ENCODE measurements at regions not wholly inside any gene's neighbourhood (a gene's known extent, or its start where the extent isn't known, plus 50 kb on each side); places are given as distances from the start of the nearest gene placed in this dataset.

- intact Hi-C loops (cut with micrococcal nuclease), result no loop called here
- ATAC-seq (no peak), DNase-seq (no peak)
These were observed 205.4 kb downstream of the ARHGAP12 start for GRCh38 chr10:31723106-31723750.

GRCh38 chr10:31721096-31721495 lies 207.5 kb downstream of the ARHGAP12 start:
- DNase-seq (no peak), ATAC-seq (no peak)
- intact Hi-C loops (cut with micrococcal nuclease), result no loop called here

- DNase-seq, result no peak
- intact Hi-C loops (cut with micrococcal nuclease), result no loop called here
- ATAC-seq, result no peak
These were observed 208.1 kb downstream of the ARHGAP12 start for GRCh38 chr10:31720546-31720945.

GRCh38 chr10:31709476-31709875 lies 219.2 kb downstream of the ARHGAP12 start:
- ATAC-seq, result no peak
- intact Hi-C loops (cut with micrococcal nuclease), result no loop called here

GRCh38 chr10:31709028-31709427 lies 219.6 kb downstream of the ARHGAP12 start:
- intact Hi-C loops (cut with micrococcal nuclease), result no loop called here
- ATAC-seq, result no peak

More at GRCh38 chr10:31709476-31709875, 219.2 kb downstream of the ARHGAP12 start:
- no peak for DNase-seq

GRCh38 chr10:31708474-31708873 lies 220.2 kb downstream of the ARHGAP12 start:
- peak; percentile 55 for ATAC-seq
- intact Hi-C loops (cut with micrococcal nuclease), result no loop called here
- DNase-seq, result peak; percentile 43

More at GRCh38 chr10:31709028-31709427, 219.6 kb downstream of the ARHGAP12 start:
- no peak for DNase-seq

GRCh38 chr10:31708046-31708445 lies 220.6 kb downstream of the ARHGAP12 start:
- DNase-seq, result no peak
- intact Hi-C loops (cut with micrococcal nuclease), result no loop called here
- peak; percentile 53 for ATAC-seq

- DNase-seq (peak; percentile 80), ATAC-seq (peak; percentile 86)
- intact Hi-C loops (cut with micrococcal nuclease), result no loop called here
These were observed 221.3 kb downstream of the ARHGAP12 start for GRCh38 chr10:31707093-31708039.

GRCh38 chr10:31706464-31707092 lies 222.1 kb downstream of the ARHGAP12 start:
- DNase-seq, result no peak
- intact Hi-C loops (cut with micrococcal nuclease), result no loop called here
- ATAC-seq, result no peak

GRCh38 chr10:31705136-31705535 lies 223.5 kb downstream of the ARHGAP12 start:
- intact Hi-C loops (cut with micrococcal nuclease), result no loop called here
- ATAC-seq (no peak), DNase-seq (no peak)

GRCh38 chr10:31704195-31704594 lies 224.4 kb downstream of the ARHGAP12 start:
- no peak for ATAC-seq
- DNase-seq, result no peak
- intact Hi-C loops (cut with micrococcal nuclease), result no loop called here

- intact Hi-C loops (cut with micrococcal nuclease), result no loop called here
- ATAC-seq, result no peak
- no peak for DNase-seq
These were observed 225.7 kb downstream of the ARHGAP12 start for GRCh38 chr10:31702954-31703353.

GRCh38 chr10:31702005-31702404 lies 226.6 kb downstream of the ARHGAP12 start:
- DNase-seq (no peak), ATAC-seq (no peak)
- intact Hi-C loops (cut with micrococcal nuclease), result no loop called here

GRCh38 chr10:31701546-31701945 lies 227.1 kb downstream of the ARHGAP12 start:
- DNase-seq, result no peak
- no peak for ATAC-seq
- intact Hi-C loops (cut with micrococcal nuclease), result no loop called here

- peak; percentile 43 for DNase-seq
- intact Hi-C loops (cut with micrococcal nuclease), result no loop called here
- ATAC-seq, result no peak
These were observed 228.4 kb downstream of the ARHGAP12 start for GRCh38 chr10:31700181-31700611.

- peak; percentile 74 for ATAC-seq
- intact Hi-C loops (cut with micrococcal nuclease), result no loop called here
- DNase-seq, result no peak
These were observed 230.3 kb downstream of the ARHGAP12 start for GRCh38 chr10:31698181-31698830.

- DNase-seq (peak; percentile 88), ATAC-seq (peak; percentile 86)
- intact Hi-C loops (cut with micrococcal nuclease), result no loop called here
These were observed 231.1 kb downstream of the ARHGAP12 start for GRCh38 chr10:31697271-31698180.

Measured in left ventricle myocardium superior (tissue), 1 donor.